NCI-H1694 treated with DMSO at 0.1 percent for 48 hours (cell line): ENCODE measurements at regions not wholly inside any gene's neighbourhood (a gene's known extent, or its start where the extent isn't known, plus 50 kb on each side); places are given as distances from the start of the nearest gene placed in this dataset.
"Not testable (repeated sequence)": the region's sequence is repeated elsewhere in the genome, so short reads cannot be mapped to it uniquely, and the experiment has no call there.

ENCODE experiments used
- DNase-seq: peaks from one replicate; lab custom pipeline; 2025; lab: John Stamatoyannopoulos, UW

DNA sequence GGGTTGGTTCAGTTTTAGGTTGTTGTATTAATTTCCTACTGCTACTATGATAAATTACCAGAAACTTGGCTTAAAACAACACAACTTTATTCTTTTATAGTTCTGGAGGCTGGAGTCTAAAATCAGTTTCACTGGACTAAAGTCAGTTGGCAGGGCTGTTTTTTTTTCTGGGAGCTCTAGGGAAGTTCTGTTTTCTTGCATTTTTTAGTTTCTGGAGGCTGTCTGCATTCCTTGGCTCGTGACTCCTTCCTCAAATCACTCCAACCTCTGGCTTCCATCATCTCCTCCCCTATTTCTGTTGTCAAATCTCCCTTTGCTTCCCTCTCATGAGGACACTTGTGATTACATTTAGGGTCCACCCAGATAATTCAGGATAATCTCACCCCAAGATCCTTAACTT lies 51.3 kb upstream of the SUB1 start:
- no peak for DNase-seq

DNA sequence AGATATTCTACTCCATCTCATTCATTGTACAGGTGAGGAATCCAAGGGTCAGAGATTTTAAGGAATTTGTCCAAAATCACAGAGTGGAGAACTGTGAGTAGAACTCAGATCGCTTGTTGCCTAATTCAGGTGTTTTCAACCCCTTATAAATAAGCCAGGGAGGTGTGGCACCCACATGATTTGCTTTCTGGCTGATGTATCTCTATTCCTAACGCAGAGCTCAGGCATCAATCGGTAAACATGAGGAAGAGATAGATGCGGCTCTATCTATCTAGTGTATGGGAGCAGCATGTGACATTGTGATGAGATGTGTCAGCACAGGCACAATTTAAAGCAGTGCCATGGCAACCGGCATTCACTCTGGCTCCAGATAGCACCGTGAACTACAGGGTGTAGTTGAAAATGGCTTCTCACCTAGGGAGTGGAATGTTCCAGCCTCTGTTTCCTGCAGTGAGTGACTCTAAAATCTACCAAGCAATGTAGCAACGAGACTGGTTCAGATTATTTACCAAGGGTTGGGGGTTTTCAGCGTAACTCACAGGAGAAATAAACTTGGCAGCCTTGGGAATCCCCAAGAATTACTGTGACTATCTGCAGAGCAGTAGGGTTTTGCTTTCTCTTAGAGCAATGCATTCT lies 53.4 kb upstream of the SUB1 start:
- peak; percentile 85 for DNase-seq

DNA sequence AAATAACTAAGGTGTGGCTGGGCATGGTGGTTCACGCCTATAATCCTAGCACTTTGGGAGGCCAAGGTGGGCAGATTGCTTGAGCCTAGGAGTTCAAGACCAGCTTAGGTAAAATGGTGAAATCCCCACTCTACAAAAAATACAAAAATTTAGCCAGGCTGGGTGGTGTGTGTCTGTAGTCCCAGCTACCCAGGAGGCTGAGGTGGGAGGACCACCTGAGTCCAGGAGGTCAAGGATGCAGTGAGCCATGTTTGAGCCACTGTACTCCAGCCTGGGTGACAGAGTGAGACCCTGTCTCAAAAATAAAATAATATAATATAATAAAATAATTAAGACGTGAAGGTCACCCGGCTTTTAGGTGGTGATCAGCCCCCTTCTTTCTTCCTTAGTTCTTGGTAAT lies 58.0 kb upstream of the SUB1 start:
- DNase-seq = not testable (repeated sequence)

DNA sequence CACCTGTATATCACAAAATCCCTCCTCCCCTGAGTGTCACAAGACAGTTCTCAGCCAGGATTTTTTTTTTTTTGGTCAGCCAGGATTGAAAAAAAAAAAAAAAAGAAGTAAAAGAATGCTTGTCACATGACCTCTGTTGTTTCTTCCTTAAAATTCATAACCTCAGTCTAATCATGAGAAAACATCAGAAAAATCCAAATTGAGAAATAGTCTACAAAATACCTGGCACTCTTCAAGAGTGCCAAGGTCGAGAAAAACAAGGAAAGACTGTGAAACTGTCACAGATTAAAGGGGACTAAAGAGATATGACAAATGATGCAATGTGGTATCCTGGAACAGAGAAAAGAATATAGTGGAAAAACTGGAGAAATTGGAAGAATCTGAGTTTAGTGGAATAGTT lies 58.5 kb upstream of the SUB1 start:
- DNase-seq = no peak

DNA sequence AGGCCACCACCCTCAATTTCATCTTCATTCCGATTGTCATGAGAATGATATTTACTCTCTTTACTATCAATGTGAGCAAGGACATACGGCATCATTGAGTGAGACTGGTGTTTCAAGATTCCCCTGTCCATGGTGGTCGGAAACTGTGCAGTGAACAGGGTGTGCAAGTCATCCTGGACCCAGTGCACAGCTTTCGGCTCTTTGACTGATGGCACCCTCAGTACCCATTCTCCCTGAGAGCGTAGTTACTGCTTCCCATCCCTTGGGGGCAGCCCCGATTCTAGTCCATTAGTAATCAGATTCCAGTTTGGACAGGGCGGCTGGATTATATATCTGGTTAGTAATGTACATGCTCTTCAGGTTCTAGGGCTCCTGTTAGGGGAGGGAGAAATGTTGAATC lies 61.7 kb upstream of the SUB1 start:
- no peak for DNase-seq

DNA sequence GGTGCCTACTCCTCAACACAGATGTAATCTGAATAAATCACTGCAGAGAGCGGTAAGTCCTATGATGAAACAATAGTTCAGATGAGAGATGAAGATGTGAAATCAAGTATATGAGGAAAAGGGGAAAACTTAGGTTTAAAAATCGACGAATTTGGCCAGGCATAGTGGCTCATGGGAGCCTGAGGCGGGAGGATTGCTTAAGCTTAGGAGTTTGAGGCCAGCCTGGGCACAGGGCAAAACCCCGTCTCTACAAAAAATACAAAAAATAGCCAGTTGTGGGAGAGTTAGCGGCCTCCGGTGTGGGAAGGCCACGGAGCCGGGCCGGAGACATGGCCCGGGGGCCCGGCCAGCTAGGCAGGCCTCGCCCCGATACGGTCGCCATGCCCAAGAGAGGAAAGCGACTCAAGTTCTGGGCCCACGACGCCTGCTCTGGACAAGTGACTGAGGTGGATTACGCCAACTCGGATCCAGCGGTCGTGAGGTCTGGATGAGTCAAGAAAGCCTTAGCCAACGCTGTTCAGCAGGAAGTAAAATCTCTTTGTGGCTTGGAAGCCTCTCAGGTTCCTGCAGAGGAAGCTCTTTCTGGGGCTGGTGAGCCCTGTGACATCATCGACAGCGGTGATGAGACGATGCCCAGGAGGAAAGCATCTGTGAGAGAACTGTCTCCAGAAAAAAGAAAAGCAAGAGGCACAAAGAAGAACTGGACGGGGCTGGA lies 62.8 kb upstream of the SUB1 start:
- no peak for DNase-seq

DNA sequence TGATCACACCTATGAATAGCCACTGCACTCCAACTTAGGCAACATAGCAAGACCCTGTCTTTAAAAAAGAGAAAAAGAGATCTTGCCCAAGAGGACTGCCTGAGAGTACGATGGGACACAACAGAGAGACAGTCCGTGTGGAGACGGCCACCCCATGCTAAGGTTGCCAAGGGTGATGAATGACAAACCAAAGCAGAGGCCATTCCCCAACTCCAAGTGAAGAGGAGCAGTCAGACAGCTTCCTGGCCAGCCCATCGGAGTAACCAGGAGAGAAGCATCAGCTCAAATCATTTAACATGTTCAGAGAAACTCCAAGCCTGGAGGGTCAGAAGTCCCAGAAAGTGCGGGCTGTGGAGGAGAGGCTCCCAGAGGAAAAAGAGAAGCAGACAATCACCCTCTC lies 63.9 kb upstream of the SUB1 start:
- DNase-seq = no peak

DNA sequence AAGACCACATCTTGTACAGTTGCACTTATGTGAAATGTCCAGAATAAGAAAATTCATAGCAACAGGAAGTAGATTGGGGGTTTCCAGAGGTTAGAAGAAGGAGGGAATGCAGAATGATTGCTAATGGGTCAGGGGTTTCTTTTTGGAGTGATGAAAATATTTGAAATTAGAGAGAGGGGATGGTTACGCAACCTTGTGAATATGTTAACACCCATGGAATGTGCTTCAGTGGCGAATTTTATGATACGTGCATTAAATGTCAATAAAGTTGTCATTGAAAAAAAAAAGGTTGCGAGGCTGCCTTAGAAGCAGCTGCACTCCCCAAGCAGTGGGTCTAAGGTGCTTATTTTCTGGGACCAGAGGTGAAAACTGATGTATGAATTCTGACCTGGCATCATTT lies 64.4 kb upstream of the SUB1 start:
- DNase-seq = no peak

DNA sequence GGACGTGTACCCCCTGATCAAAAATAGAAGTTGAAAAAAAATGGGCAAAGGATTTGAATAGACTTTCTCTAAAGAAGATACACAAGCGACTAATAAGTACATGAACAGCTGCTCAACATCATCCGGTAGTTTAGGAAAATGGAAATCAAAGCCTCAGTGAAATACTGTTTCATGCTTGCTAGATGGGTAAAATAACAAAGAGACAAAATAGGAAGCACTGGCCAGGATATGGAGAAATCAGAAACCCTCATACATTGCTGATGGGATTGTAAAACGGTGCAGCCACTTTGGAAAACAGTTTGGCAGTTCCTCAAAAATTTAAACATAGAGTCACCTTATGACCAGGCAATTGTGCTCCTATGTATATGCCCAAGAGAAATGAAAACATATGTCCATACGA lies 65.0 kb upstream of the SUB1 start:
- DNase-seq = no peak

DNA sequence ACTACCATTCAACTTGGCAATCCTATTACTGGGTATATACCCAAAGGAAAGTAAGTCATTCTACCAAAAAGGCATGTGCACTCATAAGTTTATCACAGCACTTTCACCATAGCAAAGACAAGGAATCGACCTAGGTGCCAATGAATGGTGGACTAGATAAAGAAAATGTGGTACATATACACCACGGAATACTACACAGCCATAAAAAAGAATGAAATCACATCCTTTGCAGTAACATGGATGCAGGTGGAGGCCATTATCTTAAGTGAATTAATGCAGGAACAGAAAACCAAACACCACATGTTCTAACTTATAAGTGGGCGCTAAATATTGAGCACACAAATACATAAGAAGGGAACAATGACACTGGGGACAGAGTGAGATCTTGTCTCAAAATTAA lies 65.8 kb upstream of the SUB1 start:
- no peak for DNase-seq

DNA sequence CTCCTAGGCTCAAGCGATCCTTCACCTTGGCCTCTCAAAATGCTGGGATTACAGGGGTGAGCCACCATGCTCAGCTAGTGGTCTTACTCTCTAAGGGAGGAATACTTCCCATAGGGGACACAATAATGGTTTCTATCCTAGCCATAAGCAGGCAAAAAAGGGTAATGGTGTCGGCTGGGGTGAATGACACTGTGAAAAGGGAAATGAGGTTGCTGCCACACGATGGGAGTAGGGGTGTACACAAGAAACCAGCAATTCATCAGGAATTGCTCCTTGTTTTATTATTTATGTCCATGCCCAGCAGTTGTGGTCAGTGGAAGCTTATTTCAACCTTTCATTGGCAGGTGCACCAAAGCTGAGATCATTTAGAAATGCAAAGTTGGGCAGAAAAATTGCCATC lies 70.3 kb upstream of the ZFR start:
- no peak for DNase-seq

DNA sequence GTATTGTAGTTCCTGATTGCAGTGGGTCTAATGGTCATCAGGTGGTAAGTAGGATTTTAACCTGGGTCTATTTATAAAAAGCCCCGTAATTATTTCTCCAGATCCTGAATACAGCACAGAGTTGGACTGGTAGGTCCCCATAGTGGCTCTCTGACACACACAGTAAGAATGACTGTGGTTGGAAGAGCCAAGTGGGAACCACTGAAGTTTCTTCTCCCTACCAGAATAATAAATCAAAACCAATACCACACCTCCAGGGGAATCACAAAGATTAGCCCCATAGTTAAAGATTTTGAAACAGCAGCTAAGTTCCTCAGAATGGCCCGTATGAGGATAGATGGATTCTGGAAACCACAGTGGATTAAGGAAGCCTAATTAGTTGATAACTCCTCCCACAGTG lies 68.4 kb upstream of the ZFR start:
- DNase-seq = no peak

DNA sequence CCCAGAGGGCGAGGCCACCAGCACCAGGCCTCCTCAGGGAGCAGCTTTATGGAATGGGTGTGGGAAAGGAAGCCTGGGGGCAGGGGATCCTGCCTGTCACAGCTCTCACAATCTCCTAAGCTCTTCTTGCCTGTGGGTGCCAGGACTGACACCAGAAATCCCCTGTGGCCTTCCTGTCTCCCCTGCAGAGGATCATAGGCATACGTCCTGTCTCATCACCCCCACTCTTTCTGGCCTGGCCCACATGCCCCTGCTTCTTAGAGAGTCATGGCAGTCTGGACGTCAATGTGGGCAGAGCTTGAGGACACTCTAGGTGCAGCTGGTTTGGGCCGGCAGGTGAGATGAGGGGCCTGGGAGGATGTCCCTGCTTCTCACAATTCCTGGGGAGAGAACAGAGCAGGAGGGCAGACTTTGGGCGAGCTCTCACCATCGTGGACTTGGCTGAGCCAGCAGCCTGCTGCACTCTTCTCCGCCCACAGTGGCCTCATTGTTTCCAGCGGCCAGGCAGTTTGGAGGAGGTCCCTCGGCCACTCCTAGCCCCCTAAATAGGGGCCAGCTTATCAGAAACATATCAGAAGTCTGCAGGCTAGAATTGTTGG lies 67.3 kb upstream of the ZFR start:
- DNase-seq = no peak

DNA sequence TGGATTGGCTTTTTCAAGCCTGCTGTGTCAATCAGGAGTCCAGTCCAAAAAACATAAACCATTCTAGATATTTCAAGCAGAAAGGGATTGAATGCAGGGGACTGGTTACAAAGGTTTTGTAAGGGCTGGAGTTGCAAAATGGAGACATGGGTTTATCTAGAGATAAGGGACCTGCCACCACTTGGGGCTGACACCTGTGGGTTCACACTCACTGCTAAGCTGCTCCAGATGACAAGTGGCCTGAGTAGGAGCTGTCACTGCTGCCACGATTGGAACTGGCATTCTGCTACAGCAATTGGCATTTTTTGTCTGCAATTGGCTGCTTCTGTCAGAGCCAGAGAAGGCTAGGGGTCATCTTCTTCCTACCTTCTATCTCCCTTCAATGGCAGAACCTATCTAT lies 66.3 kb upstream of the ZFR start:
- DNase-seq = no peak

DNA sequence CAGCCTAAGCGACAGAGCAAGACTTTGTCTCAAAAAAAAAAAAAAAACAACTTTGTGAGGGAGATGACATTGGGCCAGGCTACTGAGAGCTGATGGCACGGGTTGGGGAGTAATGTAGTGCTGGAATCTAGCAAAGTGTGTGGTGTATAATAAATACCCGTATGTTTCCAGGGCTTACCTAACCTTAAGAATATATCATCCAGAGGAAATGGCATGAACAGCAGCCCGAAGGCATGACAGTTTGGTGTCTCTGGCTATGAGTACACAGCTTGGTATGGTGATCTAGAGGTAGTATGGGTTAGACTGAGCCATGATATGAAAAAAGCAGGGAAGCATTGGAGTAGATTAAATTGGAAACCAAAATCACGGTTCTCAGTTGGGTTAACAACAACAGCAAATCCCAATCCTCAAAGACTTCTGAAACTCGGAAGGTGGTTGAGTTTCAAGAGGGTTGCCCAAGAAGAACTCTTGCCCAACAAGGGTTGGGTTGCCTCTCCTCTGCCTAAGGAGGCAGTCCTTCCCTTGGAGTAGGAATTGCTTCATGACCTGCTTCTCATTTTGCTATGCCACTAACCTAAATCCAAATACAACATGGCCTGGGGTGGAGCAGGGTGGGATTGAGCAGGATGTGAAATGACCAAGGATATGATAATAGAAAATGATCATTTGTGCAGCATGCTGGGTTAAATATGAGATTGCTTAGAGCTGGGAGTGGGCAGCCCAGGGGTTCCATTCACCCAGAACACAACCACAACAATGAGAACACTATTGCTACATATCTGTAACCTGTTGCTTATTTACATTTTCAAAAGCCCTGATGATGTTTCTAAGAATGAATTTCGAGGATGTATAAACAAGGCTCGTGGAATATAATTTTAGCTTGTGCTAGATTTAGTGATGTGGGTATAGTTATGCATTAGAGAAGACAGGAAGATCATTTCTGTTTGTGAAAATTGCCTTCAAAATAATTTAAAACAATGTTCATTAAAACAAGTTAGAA lies 64.6 kb upstream of the ZFR start:
- DNase-seq = no peak

DNA sequence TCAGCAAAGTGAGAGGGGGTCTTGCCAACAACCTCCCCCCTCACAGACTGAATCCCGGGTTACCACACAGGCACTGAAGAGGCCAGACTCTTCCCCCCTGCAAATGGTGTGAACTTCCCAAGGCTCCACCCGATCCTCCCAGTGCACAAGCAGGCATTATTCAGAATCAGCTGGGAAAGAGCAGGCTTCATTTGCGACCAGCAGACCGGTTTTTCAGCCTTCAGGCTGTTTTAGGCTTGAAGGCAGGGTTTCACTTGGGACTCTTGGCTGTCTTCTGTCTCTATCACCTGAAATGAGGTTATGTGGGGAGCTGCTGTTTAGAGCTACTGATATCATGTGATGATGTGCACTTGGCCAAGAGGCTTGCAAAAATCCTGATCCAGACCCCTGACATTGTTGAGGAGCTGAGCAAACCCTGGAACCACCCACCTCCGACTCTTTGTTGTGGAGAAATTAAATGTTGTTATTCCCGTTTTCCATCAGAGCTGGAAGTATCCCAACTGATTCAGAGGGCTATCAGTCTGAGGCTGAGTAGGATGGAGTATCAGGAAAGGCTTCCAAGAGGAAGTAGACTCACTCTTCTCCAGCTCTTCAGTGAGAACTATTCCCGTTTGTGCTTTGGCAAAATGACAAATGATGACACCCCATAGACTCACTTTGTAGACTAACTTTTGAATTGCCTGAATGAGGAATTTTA lies 63.3 kb upstream of the ZFR start:
- no peak for DNase-seq

DNA sequence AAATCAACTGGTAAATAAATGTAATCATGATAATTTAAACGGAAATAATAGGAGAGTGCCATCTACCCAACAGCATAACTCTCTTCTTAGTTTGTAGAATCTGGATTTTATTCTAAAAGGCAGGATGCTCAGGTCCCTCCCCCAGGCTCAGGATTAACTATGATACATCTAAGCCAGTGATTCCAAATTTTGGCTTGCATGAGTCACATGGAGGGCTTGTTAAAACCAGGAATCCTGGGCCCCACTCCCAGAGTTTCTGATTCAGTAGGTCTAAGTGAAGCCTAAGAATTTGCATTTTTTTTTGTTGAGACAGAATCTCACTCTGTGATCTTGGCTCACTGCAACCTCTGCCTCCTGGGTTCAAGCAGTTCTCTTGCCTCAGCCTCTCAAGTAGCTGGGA lies 62.3 kb upstream of the ZFR start:
- no peak for DNase-seq

DNA sequence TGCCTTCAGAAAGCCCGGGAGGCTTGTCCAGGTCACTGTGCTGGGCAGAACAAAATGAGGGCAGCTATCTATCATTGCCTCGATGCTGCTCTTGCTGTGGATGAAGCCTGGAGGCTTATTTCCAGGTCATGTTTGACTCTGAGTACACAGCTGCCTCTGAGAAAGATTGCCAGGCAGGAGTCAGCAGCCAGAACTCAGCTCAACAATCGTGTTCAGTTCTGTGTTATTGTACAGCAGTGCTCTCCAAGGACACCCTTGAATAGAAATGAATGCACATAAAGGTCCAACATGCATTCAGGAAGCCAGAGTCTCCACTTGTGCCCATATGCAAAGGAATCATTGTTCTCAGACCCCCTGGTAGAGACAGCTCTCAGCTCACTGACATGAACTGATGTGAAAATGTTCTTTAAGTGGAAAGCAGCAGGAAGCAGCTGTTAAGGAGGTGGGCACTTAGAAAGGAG lies 61.7 kb upstream of the ZFR start:
- peak; percentile 59 for DNase-seq

DNA sequence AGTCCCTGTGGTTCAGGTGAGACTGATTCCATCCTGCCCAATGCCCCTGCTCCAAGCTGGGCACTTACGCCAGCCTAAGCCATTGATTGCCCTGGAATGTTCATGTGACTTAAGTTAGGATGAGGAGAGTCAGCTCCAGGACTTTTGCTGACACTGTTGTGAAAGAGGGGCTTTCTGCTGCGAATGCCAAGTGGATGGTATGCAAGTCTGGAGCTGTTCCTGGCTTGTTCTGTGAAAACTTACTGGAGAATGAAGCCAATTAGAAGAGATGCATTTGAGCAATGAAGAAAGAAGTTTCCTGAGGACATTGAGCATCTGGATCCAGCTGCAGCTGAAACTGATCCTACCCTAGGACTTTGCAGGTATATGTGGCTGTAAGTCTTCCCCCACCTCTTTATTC lies 61.2 kb upstream of the ZFR start:
- DNase-seq = peak; percentile 80

DNA sequence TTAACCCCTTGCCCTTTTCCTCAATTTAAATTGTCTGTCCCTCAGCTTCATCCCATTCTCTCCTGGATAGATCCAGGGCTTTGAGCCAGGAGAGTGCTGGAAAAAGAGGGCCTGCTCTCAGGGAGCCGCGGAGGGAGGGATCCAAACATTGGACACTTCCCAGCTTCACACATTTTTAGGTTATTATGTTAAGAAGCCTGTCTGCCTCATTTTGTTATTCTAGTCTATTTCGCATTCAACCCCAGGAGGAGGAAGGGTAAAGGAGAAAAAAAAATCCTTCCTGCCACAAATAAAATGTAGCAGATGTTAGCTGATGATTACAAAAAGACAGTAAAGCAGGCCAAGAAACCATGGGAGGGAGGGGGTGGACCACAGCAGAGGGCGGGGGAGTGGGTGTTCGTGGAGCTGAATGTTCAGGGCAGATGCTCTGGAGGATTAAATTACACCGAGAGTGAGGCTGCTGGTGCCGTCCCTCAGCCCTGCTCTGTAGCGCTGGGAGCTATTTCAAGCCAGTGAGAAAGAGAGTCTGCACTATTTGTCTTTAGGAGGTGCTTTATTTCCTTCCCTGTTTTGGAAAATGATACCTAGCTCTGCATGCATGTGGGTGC lies 60.6 kb upstream of the ZFR start:
- DNase-seq = peak; percentile 99

DNA sequence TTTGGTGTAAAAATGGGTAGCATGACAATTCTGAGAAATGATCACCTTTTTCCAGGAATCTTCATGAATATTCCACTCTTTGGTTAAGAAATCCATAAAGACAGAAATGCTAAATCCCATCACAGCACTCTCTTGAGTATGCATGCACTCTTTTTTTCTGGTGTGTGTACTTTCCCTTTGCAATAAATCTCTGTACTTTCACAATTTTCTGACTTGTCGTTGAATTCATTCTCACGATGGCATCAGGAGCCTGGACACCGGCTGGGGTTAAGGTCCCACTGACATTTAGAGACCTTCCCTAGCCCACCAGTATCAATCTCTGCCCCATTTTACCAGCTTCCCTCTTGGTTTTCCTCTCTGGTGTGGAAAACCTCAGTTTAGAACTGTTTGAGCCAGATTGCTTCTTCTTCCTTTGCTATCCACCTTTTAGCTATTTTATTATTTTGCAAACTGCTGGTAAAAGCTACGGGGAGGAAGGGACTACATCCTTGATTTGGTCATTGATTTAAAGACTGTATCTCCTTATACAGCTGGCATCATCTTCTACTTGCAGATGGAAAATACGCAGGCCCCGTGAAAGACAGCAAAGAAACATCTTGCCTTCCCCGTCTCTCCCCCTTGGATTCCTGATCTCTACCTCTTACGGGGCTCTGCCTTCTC lies 59.9 kb upstream of the ZFR start:
- peak; percentile 60 for DNase-seq
